OCI-LY7 (cell line): ENCODE measurements at regions not wholly inside any gene's neighbourhood (a gene's known extent, or its start where the extent isn't known, plus 50 kb on each side); places are given as distances from the start of the nearest gene placed in this dataset.

Source experiments
- BruUV-seq: library from RNA; stranded (reverse); fragments of 400-500 nt; replicated peaks from 2 replicates; lab custom pipeline; 2021; lab: Mats Ljungman, UMichigan
- CTCF ChIA-PET: fragments of 300-600 bp; sonication (Branson Sonifier 250); formaldehyde crosslinking; loops from one replicate; lab custom pipeline; 2022; ENCODE audit warnings: antibody characterized with exemption; ENCODE audit not compliant: unreplicated experiment; lab: Charles Lee
- POLR2A ChIA-PET: fragments of 300-600 bp; sonication (Branson Sonifier 250); formaldehyde crosslinking; loops from one replicate; lab custom pipeline; 2022; ENCODE audit warnings: antibody characterized with exemption; lab: Charles Lee
- DNase-seq: peaks from one replicate; pipeline ENCODE4 v3.0.0-alpha.2; 2015; ENCODE audit warnings: low spot score
- H2AFZ ChIP-seq: fragments of 200-600 bp; sonication (generic), shearing (Covaris generic); 2 replicates; pipeline ENCODE4 v1.6.1; 2014; ENCODE audit warnings: mild to moderate bottlenecking, antibody characterized with exemption, low read length, moderate library complexity
- H3K27ac ChIP-seq: fragments of 200-600 bp; sonication (generic); 2 replicates; pipeline ENCODE4 v1.5.1; 2014; ENCODE audit warnings: mixed run types, low read depth, mild to moderate bottlenecking, moderate library complexity, low read length, inconsistent platforms; ENCODE audit not compliant: poor library complexity, severe bottlenecking
- H3K36me3 ChIP-seq: fragments of 200-600 bp; sonication (generic); 2 replicates; pipeline ENCODE4 v1.6.1; 2014; ENCODE audit warnings: mild to moderate bottlenecking, antibody characterized with exemption, low read length, moderate library complexity, mixed read lengths; ENCODE audit not compliant: insufficient read depth
- H3K4me1 ChIP-seq: fragments of 200-600 bp; sonication (generic); 2 replicates; pipeline ENCODE4 v1.5.1; 2014; ENCODE audit warnings: mild to moderate bottlenecking, low read length; ENCODE audit not compliant: insufficient read depth, poor library complexity, severe bottlenecking
- H3K4me2 ChIP-seq: fragments of 200-600 bp; sonication (generic); 2 replicates; pipeline ENCODE4 v1.6.1; 2014; ENCODE audit warnings: mild to moderate bottlenecking, low read length
- H3K4me3 ChIP-seq: fragments of 200-600 bp; sonication (generic); 2 replicates; pipeline ENCODE4 v1.5.1; 2014; ENCODE audit warnings: mild to moderate bottlenecking, low read depth, low read length; ENCODE audit not compliant: poor library complexity, severe bottlenecking
- H3K79me2 ChIP-seq: fragments of 200-600 bp; sonication (generic); 2 replicates; pipeline ENCODE4 v1.6.1; 2016; ENCODE audit warnings: low read depth, mild to moderate bottlenecking, low read length, moderate library complexity, mixed read lengths; ENCODE audit not compliant: insufficient read depth
- H3K9me2 ChIP-seq: fragments of 200-600 bp; sonication (generic); 2 replicates; pipeline ENCODE4 v1.6.1; 2016; ENCODE audit warnings: mild to moderate bottlenecking, low read length, mixed read lengths; ENCODE audit not compliant: insufficient read depth
- H3K9me3 ChIP-seq: fragments of 200-600 bp; sonication (generic); 2 replicates; pipeline ENCODE4 v1.6.1; 2014; ENCODE audit warnings: mild to moderate bottlenecking, mixed run types, low read length, mixed read lengths
- H4K20me1 ChIP-seq: fragments of 200-600 bp; sonication (generic); 2 replicates; pipeline ENCODE4 v1.6.1; 2014; ENCODE audit warnings: mild to moderate bottlenecking, antibody characterized with exemption, low read length, moderate library complexity, mixed read lengths; ENCODE audit not compliant: insufficient read depth
- CTCF ChIP-seq: fragments of 200-600 bp; sonication (generic); conservative IDR thresholded peaks from 2 replicates; pipeline ENCODE4 v1.5.1; 2014; ENCODE audit warnings: mild to moderate bottlenecking, antibody characterized with exemption, low read length, moderate library complexity, mixed read lengths
- EZH2phosphoT487 ChIP-seq: fragments of 200-600 bp; sonication (generic); IDR thresholded peaks from 2 replicates; pipeline ENCODE4 v1.6.1; 2018; ENCODE audit warnings: low read depth, borderline replicate concordance, mild to moderate bottlenecking, mixed run types, antibody characterized with exemption, low read length, moderate library complexity, mixed read lengths
- intact Hi-C: fragments of 100-400 bp; cut with micrococcal nuclease; formaldehyde crosslinking; loops from one replicate; pipeline ENCODE4 v1.10.0; 2022; ENCODE audit not compliant: unreplicated experiment

- DNase-seq = no peak
- no peaks in the 10 kb centered on the region for H3K9me3 ChIP-seq
- H2AFZ ChIP-seq = no peak overlapping the region
- H3K9me2 ChIP-seq = no peaks in the 10 kb centered on the region
- BruUV-seq = no TSS peak
- CTCF ChIA-PET = no interaction called here
- no peaks in the 10 kb centered on the region for H4K20me1 ChIP-seq
- no peaks in the 10 kb centered on the region for H3K4me1 ChIP-seq
- no peak overlapping the region for H3K4me2 ChIP-seq
- H3K27ac ChIP-seq = no peak overlapping the region
- intact Hi-C loops = no loop called here
- no peak for TF ChIP-seq CTCF
- no peak for TF ChIP-seq EZH2phosphoT487
- no peak overlapping the region for H3K4me3 ChIP-seq
- no peaks in the 10 kb centered on the region for H3K36me3 ChIP-seq
- H3K79me2 ChIP-seq = no peaks in the 10 kb centered on the region
- POLR2A ChIA-PET = no interaction called here
These were observed 644.8 kb downstream of the HTR1B start for GRCh38 chr6:76818451-76818850.

GRCh38 chr6:76817429-76817828, 645.9 kb downstream of the HTR1B start:
- Histone ChIP-seq H4K20me1 (no peaks in the 10 kb centered on the region), H3K4me2 (no peak overlapping the region), H3K9me2 (no peaks in the 10 kb centered on the region), H3K9me3 (no peaks in the 10 kb centered on the region), H3K36me3 (no peaks in the 10 kb centered on the region), H3K4me3 (no peak overlapping the region), H3K27ac (no peak overlapping the region), H3K4me1 (no peaks in the 10 kb centered on the region), H2AFZ (no peak overlapping the region), H3K79me2 (no peaks in the 10 kb centered on the region)
- ChIA-PET CTCF (no interaction called here), POLR2A (no interaction called here)
- intact Hi-C loops = no loop called here
- DNase-seq = no peak
- BruUV-seq = no TSS peak
- TF ChIP-seq CTCF = no peak
- TF ChIP-seq EZH2phosphoT487 = no peak

- intact Hi-C loops = no loop called here
- no peak overlapping the region for H3K27ac ChIP-seq
- H3K9me3 ChIP-seq = no peaks in the 10 kb centered on the region
- no peaks in the 10 kb centered on the region for H3K9me2 ChIP-seq
- CTCF ChIA-PET = no interaction called here
- BruUV-seq = no TSS peak
- H2AFZ ChIP-seq = no peak overlapping the region
- H3K4me3 ChIP-seq = no peak overlapping the region
- no peaks in the 10 kb centered on the region for H3K4me1 ChIP-seq
- TF ChIP-seq EZH2phosphoT487 (no peak), CTCF (no peak)
- no peaks in the 10 kb centered on the region for H4K20me1 ChIP-seq
- no peak overlapping the region for H3K4me2 ChIP-seq
- H3K79me2 ChIP-seq = no peaks in the 10 kb centered on the region
- POLR2A ChIA-PET = no interaction called here
- H3K36me3 ChIP-seq = no peaks in the 10 kb centered on the region
- DNase-seq = no peak
These were observed 648.5 kb downstream of the HTR1B start for GRCh38 chr6:76814496-76815458.
